H1 (cell line): ENCODE measurements at regions not wholly inside any gene's neighbourhood (a gene's known extent, or its start where the extent isn't known, plus 50 kb on each side); places are given as distances from the start of the nearest gene placed in this dataset.
A peak's percentile ranks its signal among the peaks of the same experiment; 100 is the strongest.

ENCODE experiments used
- CTCF ChIA-PET: fragments of 300-600 bp; sonication (Branson Sonifier 250); formaldehyde crosslinking; loops from one replicate; lab custom pipeline; 2021; ENCODE audit not compliant: partially characterized antibody; lab: Charles Lee
- POLR2A ChIA-PET: fragments of 300-600 bp; sonication (Branson Sonifier 250); formaldehyde crosslinking; loops from one replicate; lab custom pipeline; 2021; ENCODE audit warnings: inconsistent platforms; ENCODE audit not compliant: partially characterized antibody; lab: Charles Lee
- DNase-seq, 2 experiments: peaks; one replicate each; pipeline versions ENCODE4 v3.0.0 to v3.0.0-alpha.2; 2010 to 2022; ENCODE audit warnings: low spot score in 2 of 2, low read depth in 1 of 2, mixed read lengths in 1 of 2
- FAIRE-seq: peaks from 2 replicates; lab custom pipeline; 2011; peaks lifted over from hg19 to GRCh38; lab: Jason Lieb, UNC
- H2AFZ ChIP-seq: 2 replicates; pipeline ENCODE4 v1.8.1; 2012; ENCODE audit warnings: low read length, inconsistent platforms
- H2AK5ac ChIP-seq: 2 replicates; pipeline ENCODE4 v1.6.1; 2013; ENCODE audit warnings: low read depth, low read length
- H2BK120ac ChIP-seq: replicated peaks from 2 replicates; pipeline ENCODE3; 2013; ENCODE audit warnings: low read depth, low read length, inconsistent platforms
- H2BK12ac ChIP-seq: 2 replicates; pipeline ENCODE4 v1.6.1; 2013; ENCODE audit warnings: low read depth, low read length
- H2BK15ac ChIP-seq: 2 replicates; pipeline ENCODE4 v1.6.1; 2013; ENCODE audit warnings: low read length
- H2BK20ac ChIP-seq: 2 replicates; pipeline ENCODE4 v1.6.1; 2013; ENCODE audit warnings: low read length
- H2BK5ac ChIP-seq: 2 replicates; pipeline ENCODE4 v1.6.1; 2013; ENCODE audit warnings: low read depth, low read length
- H3K14ac ChIP-seq: 2 replicates; pipeline ENCODE4 v1.6.1; 2013; ENCODE audit warnings: inconsistent platforms; ENCODE audit not compliant: insufficient read length
- H3K18ac ChIP-seq: 2 replicates; pipeline ENCODE4 v1.6.1; 2013; ENCODE audit warnings: low read length; ENCODE audit errors: extremely low read depth
- H3K23ac ChIP-seq: 2 replicates; pipeline ENCODE4 v1.6.1; 2013; ENCODE audit warnings: inconsistent platforms; ENCODE audit not compliant: insufficient read length
- H3K23me2 ChIP-seq: 2 replicates; pipeline ENCODE4 v1.6.1; 2013; ENCODE audit warnings: low read depth, low read length
- H3K27ac ChIP-seq: 2 replicates; pipeline ENCODE4 v1.6.1; 2011; ENCODE audit warnings: low read depth, low read length, inconsistent platforms
- H3K27me3 ChIP-seq, 4 experiments: replicated peaks in 1 of 4; 1 replicate in 1 of 4; 2 replicates in 3 of 4; pipeline versions ENCODE4 v1.6.1 to v1.8.1; 2011 to 2013; ENCODE audit warnings: low read length in 3 of 4, mild to moderate bottlenecking in 3 of 4, inconsistent platforms in 2 of 4, mixed read lengths in 2 of 4, moderate library complexity in 1 of 4; ENCODE audit not compliant: control insufficient read depth in 3 of 4, insufficient read depth in 3 of 4; ENCODE audit errors: extremely low read depth in 1 of 4
- H3K36me3 ChIP-seq, 4 experiments: 2 replicates each; pipeline versions ENCODE4 v1.6.1 to v1.8.1; 2011 to 2013; ENCODE audit warnings: mild to moderate bottlenecking in 4 of 4, low read length in 3 of 4, moderate library complexity in 2 of 4, control low read depth in 1 of 4, inconsistent platforms in 1 of 4; ENCODE audit not compliant: insufficient read depth in 4 of 4, control insufficient read depth in 2 of 4
- H3K4ac ChIP-seq: replicated peaks from 2 replicates; pipeline ENCODE3; 2013; ENCODE audit warnings: low read length, low read depth, mixed read lengths, inconsistent platforms; ENCODE audit not compliant: insufficient read length
- H3K4me1 ChIP-seq, 4 experiments: replicated peaks in 1 of 4; 1 replicate in 1 of 4; 2 replicates in 3 of 4; pipeline versions ENCODE4 v1.6.1 to v1.8.1; 2011 to 2013; ENCODE audit warnings: low read length in 3 of 4, inconsistent platforms in 2 of 4, mixed read lengths in 1 of 4; ENCODE audit not compliant: insufficient read depth in 4 of 4, control insufficient read depth in 3 of 4
- H3K4me2 ChIP-seq, 2 experiments: 2 replicates each; pipeline versions ENCODE4 v1.6.1 to v1.8.1; 2011 to 2013; ENCODE audit warnings: low read depth in 2 of 2, low read length in 2 of 2, control low read depth in 1 of 2, inconsistent platforms in 1 of 2, mild to moderate bottlenecking in 1 of 2; ENCODE audit not compliant: insufficient read depth in 1 of 2
- H3K4me3 ChIP-seq, 4 experiments: fragments of 200-600, 300-600 bp in 1 of 4; sonication (generic), shearing (Covaris generic), sonication (Bioruptor Twin) in 1 of 4; 2 replicates each; pipeline versions ENCODE4 v1.5.1 to v1.8.1; 2011 to 2016; ENCODE audit warnings: low read length in 4 of 4, low read depth in 3 of 4, control low read depth in 2 of 4, inconsistent platforms in 2 of 4, mild to moderate bottlenecking in 2 of 4, mixed read lengths in 1 of 4, moderate library complexity in 1 of 4; ENCODE audit not compliant: insufficient read depth in 2 of 4; ENCODE audit errors: extremely low read depth in 1 of 4
- H3K56ac ChIP-seq: replicated peaks from 2 replicates; pipeline ENCODE3; 2013; ENCODE audit warnings: low read depth, mild to moderate bottlenecking, mixed read lengths, low read length, inconsistent platforms; ENCODE audit not compliant: insufficient read length
- H3K79me1 ChIP-seq: 2 replicates; pipeline ENCODE4 v1.6.1; 2013; ENCODE audit warnings: low read depth, low read length, control low read depth
- H3K79me2 ChIP-seq, 2 experiments: 2 replicates each; pipeline versions ENCODE4 v1.6.1 to v1.8.1; 2012 to 2013; ENCODE audit warnings: low read length in 2 of 2, mild to moderate bottlenecking in 2 of 2, inconsistent platforms in 1 of 2; ENCODE audit not compliant: insufficient read depth in 2 of 2, control insufficient read depth in 1 of 2
- H3K9ac ChIP-seq, 4 experiments: replicated peaks in 1 of 4; 1 replicate in 1 of 4; 2 replicates in 3 of 4; pipeline versions ENCODE4 v1.6.1 to v1.8.1; 2011 to 2013; ENCODE audit warnings: low read depth in 3 of 4, low read length in 3 of 4, control low read depth in 2 of 4, mild to moderate bottlenecking in 2 of 4, moderate library complexity in 2 of 4, inconsistent platforms in 1 of 4; ENCODE audit errors: extremely low read depth in 1 of 4
- H3K9me3 ChIP-seq, 2 experiments: 2 replicates each; pipeline versions ENCODE4 v1.6.1 to v1.8.1; 2012 to 2013; ENCODE audit warnings: mild to moderate bottlenecking in 2 of 2, moderate library complexity in 2 of 2, control low read depth in 1 of 2, inconsistent platforms in 1 of 2, low read depth in 1 of 2, low read length in 1 of 2, mixed read lengths in 1 of 2; ENCODE audit not compliant: insufficient read depth in 2 of 2
- H4K20me1 ChIP-seq, 2 experiments: replicated peaks in 1 of 2; 2 replicates each; pipeline versions ENCODE3 to v1.8.1; 2011 to 2013; ENCODE audit warnings: inconsistent platforms in 2 of 2, low read length in 2 of 2, mild to moderate bottlenecking in 1 of 2; ENCODE audit not compliant: insufficient read depth in 2 of 2, control insufficient read depth in 1 of 2
- H4K5ac ChIP-seq: 2 replicates; pipeline ENCODE4 v1.6.1; 2013; ENCODE audit warnings: low read length, low read depth, mixed read lengths, inconsistent platforms; ENCODE audit not compliant: insufficient read length
- H4K8ac ChIP-seq: 2 replicates; pipeline ENCODE4 v1.8.0; 2013; ENCODE audit warnings: mild to moderate bottlenecking, moderate library complexity, low read length, inconsistent platforms; ENCODE audit not compliant: insufficient read depth; ENCODE audit errors: extremely low read depth
- H4K91ac ChIP-seq: replicated peaks from 2 replicates; pipeline ENCODE3; 2013; ENCODE audit warnings: low read length, mixed read lengths, inconsistent platforms; ENCODE audit not compliant: insufficient read length
- CEBPB ChIP-seq: IDR thresholded peaks from 2 replicates; pipeline ENCODE4 v1.6.1; 2012; ENCODE audit warnings: low read depth, low read length
- YY1 ChIP-seq: IDR thresholded peaks from 2 replicates; pipeline ENCODE4 v1.6.1; 2011; ENCODE audit warnings: low read depth, mild to moderate bottlenecking, low read length
- WGBS, 2 experiments: shearing (Covaris generic) in 1 of 2; methylation state at CpG; one replicate each; pipeline versions ENCODE4 v1.1.6 to v1.1.7; 2013 to 2015; ENCODE audit warnings: low lambda C conversion rate in 2 of 2, mixed read lengths in 2 of 2, inconsistent platforms in 1 of 2, low coverage in 1 of 2, missing lambda C conversion rate in 1 of 2; ENCODE audit not compliant: insufficient replicate concordance in 2 of 2, insufficient coverage in 1 of 2, insufficient read length in 1 of 2; ENCODE audit errors: extremely low coverage in 1 of 2, missing lambda C conversion rate in 1 of 2; 5-methylcytosine and 5-hydroxymethylcytosine counted together

GRCh38 chr11:42906226-42906625 is 405.6 kb upstream of the API5 start:
- ChIA-PET CTCF (no interaction called here), POLR2A (no interaction called here)
- FAIRE-seq (no peak), DNase-seq (no peak)
- H3K9ac ChIP-seq = no peak overlapping the region
- no peak overlapping the region for H4K91ac ChIP-seq
- H3K4me1 ChIP-seq = no peaks in the 10 kb centered on the region
- no peak overlapping the region for H2AFZ ChIP-seq
- H2BK15ac ChIP-seq = no peak overlapping the region
- no peak overlapping the region for H2AK5ac ChIP-seq
- no peak overlapping the region for H3K56ac ChIP-seq
- H4K8ac ChIP-seq = no peak overlapping the region
- no peak overlapping the region for H3K4ac ChIP-seq
- H2BK12ac ChIP-seq = no peak overlapping the region
- no peak overlapping the region for H3K4me2 ChIP-seq
- H3K23ac ChIP-seq = no peak overlapping the region
- no peak overlapping the region for H2BK20ac ChIP-seq
- H4K5ac ChIP-seq = no peak overlapping the region
- H3K23me2 ChIP-seq = no peaks in the 10 kb centered on the region
- no peaks in the 10 kb centered on the region for H3K27me3 ChIP-seq
- H4K20me1 ChIP-seq = no peaks in the 10 kb centered on the region
- H3K18ac ChIP-seq = no peak overlapping the region
- no peak overlapping the region for H3K14ac ChIP-seq
- H3K79me2 ChIP-seq = no peaks in the 10 kb centered on the region
- TF ChIP-seq CEBPB (peak; percentile 36; the same call in 1 of the 2 replicates), YY1 (no peak)
- H3K79me1 ChIP-seq = no peaks in the 10 kb centered on the region
- no peak overlapping the region for H3K4me3 ChIP-seq
- no peaks in the 10 kb centered on the region for H3K36me3 ChIP-seq
- H3K27ac ChIP-seq = no peak overlapping the region
- WGBS, 2 experiments = 71% methylated on average over 7 of the region's 7 CpGs; no CpG with 5 or more reads in 1 of the 2 experiments
- H3K9me3 ChIP-seq = peaks cover 5 to 15% of the 10 kb centered on the region in 2 experiments; a peak in 1 of 4 replicates
- no peak overlapping the region for H2BK120ac ChIP-seq
- H2BK5ac ChIP-seq = no peak overlapping the region
